Colonic mucosa (tissue), 4 donors: ENCODE measurements at regions not wholly inside any gene's neighbourhood (a gene's known extent, or its start where the extent isn't known, plus 50 kb on each side); places are given as distances from the start of the nearest gene placed in this dataset.
"Not testable (repeated sequence)": the region's sequence is repeated elsewhere in the genome, so short reads cannot be mapped to it uniquely, and the experiment has no call there.

Experiments used
- DNase-seq: peaks from one replicate; pipeline ENCODE4 v3.0.0-alpha.2; 2020
- H3K27ac ChIP-seq: fragments of 200-600 bp; one replicate; pipeline ENCODE4 v1.8.0; 2021
- H3K27me3 ChIP-seq: fragments of 200-600 bp; one replicate; pipeline ENCODE4 v1.8.0; 2021
- H3K36me3 ChIP-seq: fragments of 200-600 bp; one replicate; pipeline ENCODE4 v1.8.0; 2021
- H3K4me1 ChIP-seq: fragments of 200-600 bp; one replicate; pipeline ENCODE4 v1.8.0; 2021; ENCODE audit warnings: mild to moderate bottlenecking
- H3K4me3 ChIP-seq: fragments of 200-600 bp; one replicate; pipeline ENCODE4 v1.8.0; 2021
- H3K9ac ChIP-seq, 2 donors: one replicate each; pipeline ENCODE4 v1.7.0; 2013; ENCODE audit warnings: control low read depth in 2 of 2, low read depth in 2 of 2, low read length in 2 of 2
- H3K9me3 ChIP-seq: fragments of 200-600 bp; one replicate; pipeline ENCODE4 v1.8.0; 2021
- CTCF ChIP-seq: fragments of 200-600 bp; IDR thresholded peaks from one replicate; pipeline ENCODE4 v1.8.0; 2022; ENCODE audit warnings: antibody characterized with exemption, mild to moderate bottlenecking
- intact Hi-C: fragments of 100-400 bp; cut with DNase I; formaldehyde crosslinking; loops from one replicate; pipeline ENCODE4 v1.14.1; 2022
- donor health status: healthy.
- donor health status: DM: no; HTN: no; CAD: no.
- donor health status: DM: no; HTN: no; CAD: no.

DNA sequence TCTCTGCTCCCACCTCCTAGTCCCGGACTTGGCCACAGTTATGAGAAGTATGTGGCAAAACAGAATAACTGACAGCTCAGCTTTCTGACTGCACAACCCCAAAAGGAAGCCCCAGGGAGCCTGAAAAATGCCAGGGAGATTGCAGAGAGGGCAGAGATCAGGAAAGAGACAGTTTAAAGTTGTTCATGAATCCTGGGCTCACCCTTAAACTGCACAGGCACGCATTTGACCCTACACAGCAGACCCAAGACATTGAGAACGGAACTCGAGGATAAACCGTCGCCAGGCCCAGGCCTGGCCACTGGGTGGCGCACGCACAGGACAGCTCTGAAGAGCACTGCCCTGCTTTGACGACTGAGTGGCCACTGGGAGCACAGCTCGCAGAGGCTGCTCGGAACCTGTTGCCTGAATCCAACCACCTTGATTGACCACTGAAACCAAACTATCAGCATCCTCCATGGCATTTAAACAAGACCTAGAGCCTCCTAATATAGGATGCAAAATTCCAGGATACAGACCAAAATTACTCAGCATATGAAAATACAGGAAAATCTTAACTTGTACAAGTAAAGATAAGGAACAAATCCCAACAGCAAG is 114.0 kb downstream of the C16orf95 start:
- Histone ChIP-seq H3K27ac (no peak overlapping the region), H3K36me3 (no peaks in the 10 kb centered on the region), H3K9ac (no peak overlapping the region), H3K4me1 (no peaks in the 10 kb centered on the region), H3K9me3 (no peaks in the 10 kb centered on the region), H3K27me3 (no peaks in the 10 kb centered on the region), H3K4me3 (no peak overlapping the region)
- intact Hi-C loops: loop anchor here (2.0 to 10.0 kb wide), 2 partner anchors 76 to 638 kb away; partner anchors contain the start of gene FOXC2
- peak; percentile 67 for DNase-seq
- peak; percentile 70 for TF ChIP-seq CTCF

- no peaks in the 10 kb centered on the region for H3K9me3 ChIP-seq
- no peak overlapping the region for H3K27ac ChIP-seq
- intact Hi-C loops: loop anchor here (10.0 kb wide), 1 partner anchor 642 kb away; the partner anchor contains the start of gene FOXC2
- no peak for DNase-seq
- TF ChIP-seq CTCF: no peak
- H3K9ac ChIP-seq: no peak overlapping the region
- no peaks in the 10 kb centered on the region for H3K4me1 ChIP-seq
- H3K36me3 ChIP-seq: no peaks in the 10 kb centered on the region
- no peaks in the 10 kb centered on the region for H3K27me3 ChIP-seq
- H3K4me3 ChIP-seq: no peak overlapping the region
These were observed 110.3 kb downstream of the C16orf95 start for GRCh38 chr16:87206646-87207451.

- DNase-seq: no peak
- H3K4me1 ChIP-seq: no peaks in the 10 kb centered on the region
- TF ChIP-seq CTCF: no peak
- no peak overlapping the region for H3K4me3 ChIP-seq
- no peak overlapping the region for H3K27ac ChIP-seq
- H3K36me3 ChIP-seq: no peaks in the 10 kb centered on the region
- no peak overlapping the region for H3K9ac ChIP-seq
- no peaks in the 10 kb centered on the region for H3K27me3 ChIP-seq
- H3K9me3 ChIP-seq: no peaks in the 10 kb centered on the region
- intact Hi-C loops: loop anchor here (10.0 kb wide), 1 partner anchor 643 kb away; the partner anchor contains the start of gene FOXC2
These were observed 109.7 kb downstream of the C16orf95 start for GRCh38 chr16:87207509-87207908.

DNA sequence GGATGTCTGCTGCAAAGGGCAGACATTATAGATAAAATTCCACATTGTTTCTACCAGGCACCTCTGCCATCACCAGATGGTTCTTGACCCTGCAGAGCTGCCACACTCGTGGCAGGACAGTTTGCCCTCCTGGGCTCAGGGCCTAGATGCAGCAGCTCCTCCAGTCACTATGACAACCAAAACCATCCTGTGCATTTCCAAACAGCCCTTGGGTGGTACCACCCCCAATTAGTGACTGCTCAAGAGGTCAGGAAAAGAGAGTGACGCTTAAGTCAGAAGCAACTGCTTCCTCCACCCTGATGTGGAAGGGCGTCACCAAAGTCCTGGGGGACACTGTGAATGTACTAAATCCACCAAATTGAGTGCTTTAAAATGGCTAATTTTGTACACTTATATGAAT is 109.2 kb downstream of the C16orf95 start:
- Histone ChIP-seq H3K36me3 (no peaks in the 10 kb centered on the region), H3K27ac (no peak overlapping the region), H3K27me3 (no peaks in the 10 kb centered on the region), H3K4me1 (no peaks in the 10 kb centered on the region), H3K9ac (no peak overlapping the region), H3K4me3 (no peak overlapping the region), H3K9me3 (no peaks in the 10 kb centered on the region)
- DNase-seq: no peak
- intact Hi-C loops: loop anchor here (10.0 kb wide), 1 partner anchor 643 kb away; the partner anchor contains the start of gene FOXC2
- TF ChIP-seq CTCF: no peak

GRCh38 chr16:87208968-87209367 is 108.2 kb downstream of the C16orf95 start:
- H3K27me3 ChIP-seq, H3K9me3 ChIP-seq, DNase-seq, H3K27ac ChIP-seq, H3K9ac ChIP-seq, H3K4me3 ChIP-seq, H3K36me3 ChIP-seq, H3K4me1 ChIP-seq: not testable (repeated sequence)
- intact Hi-C loops: loop anchor here (10.0 kb wide), 1 partner anchor 644 kb away; the partner anchor contains the start of gene FOXC2
